GM19240 (cell line): ENCODE measurements at regions not wholly inside any gene's neighbourhood (a gene's known extent, or its start where the extent isn't known, plus 50 kb on each side); places are given as distances from the start of the nearest gene placed in this dataset.

Experiments
- DNase-seq: peaks from one replicate; pipeline ENCODE4 v3.0.0; 2011; ENCODE audit warnings: low spot score; ENCODE audit not compliant: insufficient read length

- DNase-seq = no peak
These were observed 517.2 kb downstream of the SHQ1 start for GRCh38 chr3:72331076-72331475.

- DNase-seq = no peak
These were observed 518.9 kb downstream of the SHQ1 start for GRCh38 chr3:72329354-72329753.

GRCh38 chr3:72328755-72329277 is 519.4 kb downstream of the SHQ1 start:
- DNase-seq = no peak

DNA sequence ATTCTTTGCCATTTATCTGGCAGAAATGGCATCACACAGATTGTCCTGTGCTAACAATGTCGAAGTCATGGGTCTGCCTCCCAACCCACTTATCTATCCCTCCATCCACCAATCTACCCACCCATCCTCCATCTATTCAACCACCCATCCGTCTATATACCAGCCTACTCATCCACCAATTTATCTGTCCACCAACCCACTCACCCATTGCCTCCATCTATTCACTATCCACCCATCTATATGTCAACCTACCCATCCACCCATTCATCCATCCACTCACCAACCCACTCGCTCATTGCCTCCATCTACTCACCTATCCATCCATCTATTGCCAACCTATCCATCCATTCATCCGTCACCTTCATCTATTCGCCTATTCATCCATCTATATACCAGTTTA is 521.2 kb downstream of the SHQ1 start:
- no peak for DNase-seq

GRCh38 chr3:72324253-72324811 is 523.9 kb downstream of the SHQ1 start:
- DNase-seq = no peak

- no peak for DNase-seq
These were observed 524.5 kb downstream of the SHQ1 start for GRCh38 chr3:72323773-72324172.

DNA sequence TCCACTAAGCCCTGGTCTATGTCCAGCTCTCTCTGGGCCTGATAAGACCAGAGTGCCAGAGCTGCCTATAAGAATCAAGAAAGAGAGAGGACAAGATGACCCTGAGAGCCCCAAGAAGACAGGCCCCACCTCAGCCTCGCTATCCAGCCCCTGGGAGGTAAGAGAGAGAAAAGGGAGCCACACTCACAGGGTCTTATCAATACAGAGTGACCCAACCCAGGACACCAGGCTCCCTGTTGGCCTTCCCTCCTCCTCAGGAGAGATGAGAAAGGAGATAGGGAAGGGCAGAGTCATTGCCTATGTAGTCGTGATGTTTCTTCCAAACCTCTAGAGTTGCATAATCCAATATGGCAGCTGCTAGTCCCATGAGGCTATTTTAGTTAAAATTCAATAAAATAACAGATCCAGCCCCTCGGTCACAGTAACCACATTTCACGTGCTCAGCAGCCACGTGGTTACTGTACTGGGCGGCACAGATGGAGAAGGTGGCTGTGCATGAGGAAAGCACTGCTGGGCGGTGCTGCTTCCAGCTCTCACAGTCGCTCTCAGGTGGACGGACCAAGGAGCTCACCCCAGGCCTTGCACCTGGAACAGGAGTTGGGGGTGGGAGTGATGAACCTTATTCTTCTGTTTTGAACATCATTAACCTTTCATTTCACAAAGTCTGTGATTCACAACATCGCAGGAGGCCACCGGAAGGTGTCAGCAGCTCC is 525.8 kb downstream of the SHQ1 start:
- no peak for DNase-seq

DNA sequence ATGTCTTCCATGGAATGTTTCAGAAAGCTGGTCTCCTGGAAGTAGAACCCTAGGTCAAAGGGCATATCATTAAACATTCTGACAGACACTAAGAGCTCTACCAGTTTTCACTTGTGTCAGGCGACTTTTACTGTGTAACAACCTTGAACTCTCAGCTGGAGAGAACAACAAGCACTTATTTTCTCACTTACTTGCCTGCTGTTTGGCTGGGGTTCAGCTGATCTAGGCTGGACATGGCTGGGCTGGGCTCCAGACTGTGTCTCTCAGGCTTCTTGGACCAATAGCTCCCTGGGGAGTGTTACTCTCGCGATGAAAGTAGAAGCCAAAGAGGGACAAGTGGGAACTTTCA is 527.3 kb downstream of the SHQ1 start:
- DNase-seq = no peak

- DNase-seq = no peak
These were observed 527.9 kb downstream of the SHQ1 start for GRCh38 chr3:72320095-72320954.

GRCh38 chr3:72319194-72320094 is 528.8 kb downstream of the SHQ1 start:
- no peak for DNase-seq

- no peak for DNase-seq
These were observed 529.6 kb downstream of the SHQ1 start for GRCh38 chr3:72318504-72319193.

- no peak for DNase-seq
These were observed 530.8 kb downstream of the SHQ1 start for GRCh38 chr3:72317491-72317890.

DNA sequence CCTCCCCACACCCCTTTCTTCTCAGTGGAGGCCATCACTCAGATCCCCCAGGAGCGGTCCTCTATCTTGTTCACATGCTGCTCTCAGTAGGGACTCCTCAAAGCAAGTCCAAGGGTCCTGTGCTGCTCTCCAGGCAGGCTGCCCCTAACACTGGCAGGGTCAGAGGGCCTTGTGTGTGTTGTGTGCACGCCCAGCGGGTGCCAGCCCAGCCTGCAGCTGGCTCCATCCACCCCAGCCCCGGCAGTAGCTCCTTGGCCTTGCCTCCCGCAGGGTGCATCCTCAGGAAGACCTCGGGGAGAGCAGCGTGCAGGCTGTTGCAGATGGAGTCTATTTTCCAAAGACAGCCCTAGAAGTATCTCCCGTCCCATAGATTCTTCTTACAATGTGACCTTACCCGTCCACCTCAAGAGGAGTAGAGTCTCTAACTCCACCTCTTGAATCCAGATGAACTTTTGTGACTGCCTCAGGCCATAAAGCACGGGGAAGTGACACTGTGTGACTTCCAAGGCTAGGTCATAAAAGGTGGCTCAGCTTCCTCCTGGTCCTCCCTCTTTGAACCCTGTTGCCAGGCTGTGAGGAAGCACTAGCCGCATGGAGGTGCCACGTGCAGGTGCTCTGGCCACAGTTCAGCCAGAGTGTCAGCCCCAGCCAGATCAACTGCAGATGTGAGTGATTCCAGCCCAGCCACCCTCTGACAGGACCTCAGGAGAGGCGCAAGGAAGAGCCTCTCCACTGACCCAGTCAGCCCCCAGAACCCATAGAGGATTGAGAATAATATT is 531.6 kb downstream of the SHQ1 start:
- no peak for DNase-seq

GRCh38 chr3:72313308-72313707 is 528.4 kb upstream of the PROK2 start:
- no peak for DNase-seq

- DNase-seq = no peak
These were observed 527.4 kb upstream of the PROK2 start for GRCh38 chr3:72312339-72312738.

GRCh38 chr3:72311425-72311824 is 526.5 kb upstream of the PROK2 start:
- DNase-seq = no peak

DNA sequence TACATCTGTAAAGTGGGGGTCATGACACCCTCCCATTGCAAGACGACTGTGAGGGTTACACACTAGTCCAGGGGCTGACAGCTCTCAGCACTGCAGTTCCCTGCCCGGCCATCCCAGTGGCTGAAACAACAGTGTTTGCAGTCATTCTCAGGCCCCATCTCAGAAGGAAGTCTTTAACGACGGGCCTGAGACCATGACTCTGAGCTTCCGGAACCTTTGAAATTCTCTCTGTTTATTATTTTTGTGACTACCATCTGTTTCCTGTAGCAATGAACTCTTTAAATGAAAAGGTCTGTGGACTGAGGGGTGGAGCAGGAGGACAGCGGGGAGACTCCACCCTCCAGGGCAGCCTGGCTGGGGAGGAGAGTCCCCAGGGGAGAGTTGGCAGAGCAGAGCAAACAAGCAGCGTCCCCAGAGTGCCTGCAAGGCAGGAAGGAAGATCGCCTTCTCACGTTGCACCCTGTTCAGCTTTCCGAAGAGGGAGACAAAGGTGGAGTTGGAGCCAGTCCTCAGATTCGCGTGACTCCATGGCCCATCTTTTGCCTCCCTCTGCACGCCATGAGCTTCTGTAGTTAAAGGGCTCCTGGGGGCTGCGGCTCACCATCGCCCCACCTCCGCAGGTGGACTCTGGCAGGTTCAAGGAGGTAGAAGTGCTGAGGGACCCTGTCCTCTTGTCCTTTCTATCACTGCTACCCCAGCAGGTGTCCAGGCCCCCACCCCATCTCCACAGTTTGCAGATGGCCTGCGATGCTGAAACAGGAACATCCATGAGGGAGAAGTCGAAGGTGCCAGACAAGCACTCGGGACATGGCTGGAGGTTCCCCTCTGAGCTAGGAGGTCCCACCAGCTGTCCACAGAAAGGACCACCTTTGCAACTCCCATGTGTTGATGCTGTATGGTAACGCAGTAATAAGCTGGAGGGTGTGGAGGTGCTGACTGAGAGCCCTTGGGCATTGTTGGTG is 525.8 kb upstream of the PROK2 start:
- peak; percentile 76 for DNase-seq

- DNase-seq = no peak
These were observed 524.9 kb upstream of the PROK2 start for GRCh38 chr3:72309661-72310418.
